Transverse colon (tissue), 3 donors: ENCODE measurements at regions not wholly inside any gene's neighbourhood (a gene's known extent, or its start where the extent isn't known, plus 50 kb on each side); places are given as distances from the start of the nearest gene placed in this dataset.

Experiments used
- CTCF ChIP-seq, 5 experiments: fragments of 200-600 bp in 3 of 5; fragments of 450-650 bp in 2 of 5; sonication (generic) in 3 of 5; IDR thresholded peaks; 1 replicate in 2 of 5; 2 replicates in 3 of 5; pipeline ENCODE4 v1.5.1; 2016 to 2017; ENCODE audit warnings: antibody characterized with exemption in 5 of 5, inconsistent platforms in 3 of 5, mild to moderate bottlenecking in 2 of 5, moderate library complexity in 1 of 5
- EP300 ChIP-seq: sonication (generic); formaldehyde crosslinking; IDR thresholded peaks from one replicate; pipeline ENCODE4 v1.6.1; 2017; ENCODE audit warnings: antibody characterized with exemption, low read depth

DNA sequence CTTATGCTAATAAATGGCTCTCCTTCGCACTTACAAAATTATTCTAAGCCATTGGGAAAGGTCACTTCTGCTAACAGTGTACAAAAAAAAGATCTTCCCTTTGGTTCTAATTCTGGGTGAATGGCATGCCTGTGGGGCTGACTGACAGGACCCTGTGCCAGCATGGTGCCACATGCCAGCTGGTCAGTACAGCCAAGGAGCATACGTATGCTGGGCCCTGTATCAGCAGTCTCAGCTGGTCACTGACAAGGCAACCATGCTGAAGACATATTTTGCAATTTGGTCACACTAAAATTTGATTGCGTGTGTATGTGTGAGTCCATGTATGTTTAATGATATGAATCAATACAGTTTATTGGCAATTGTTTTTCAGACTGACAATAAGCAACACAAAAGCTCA lies 246.1 kb downstream of the TBL1XR1 start:
- TF ChIP-seq CTCF (IDR thresholded peaks at IDR 0.05): no peak
- TF ChIP-seq EP300: no peak
